GM12878 (cell line): ENCODE measurements at regions not wholly inside any gene's neighbourhood (a gene's known extent, or its start where the extent isn't known, plus 50 kb on each side); places are given as distances from the start of the nearest gene placed in this dataset.

Source experiments
- ATAC-seq: fragments of 200-7000 bp; cut with Tn5 transposase; 3 replicates; pipeline ENCODE4 v1.9.1; 2020; ENCODE audit warnings: mild to moderate bottlenecking, moderate library complexity
- BruUV-seq: library from RNA; stranded (reverse); fragments of 400-500 nt; replicated peaks from 2 replicates; lab custom pipeline; 2021; lab: Mats Ljungman, UMichigan
- CTCF ChIA-PET: fragments of 300-600 bp; sonication (Branson Sonifier 250); formaldehyde crosslinking; extraction: SDS; loops from one replicate; lab custom pipeline; 2021; ENCODE audit warnings: inconsistent platforms; lab: Yijun Ruan, JAX
- POLR2A ChIA-PET: fragments of 350-600 bp; formaldehyde crosslinking; extraction: SDS; loops from one replicate; lab custom pipeline; 2021; ENCODE audit warnings: inconsistent platforms; lab: Charles Lee
- RAD21 ChIA-PET: fragments of 300-600 bp; sonication (Branson Sonifier 250); formaldehyde crosslinking; loops from one replicate; lab custom pipeline; 2023; ENCODE audit warnings: antibody characterized with exemption; ENCODE audit not compliant: unreplicated experiment; lab: Charles Lee
- SMC1A ChIA-PET: fragments of 300-600 bp; sonication (Branson Sonifier 250); formaldehyde crosslinking; loops from one replicate; lab custom pipeline; 2023; ENCODE audit not compliant: unreplicated experiment, uncharacterized antibody; lab: Charles Lee
- DNase-seq: peaks from one replicate; pipeline ENCODE4 v3.0.0-alpha.2; 2011; ENCODE audit warnings: low read depth, low spot score
- FAIRE-seq: peaks from 3 replicates; lab custom pipeline; 2011; peaks lifted over from hg19 to GRCh38; lab: Jason Lieb, UNC
- H2AFZ ChIP-seq: 2 replicates; pipeline ENCODE4 v1.6.0; 2011; ENCODE audit warnings: low read depth, low read length, control low read depth; ENCODE audit not compliant: control insufficient read depth
- H3K27ac ChIP-seq: 2 replicates; pipeline ENCODE4 v1.5.1; 2011; ENCODE audit warnings: control low read depth; ENCODE audit not compliant: control insufficient read depth, insufficient read depth
- H3K27me3 ChIP-seq, 2 experiments: replicated peaks in 1 of 2; 2 replicates each; pipeline versions ENCODE4 v1.6.0 to v1.6.1; 2011; ENCODE audit warnings: low read length in 1 of 2; ENCODE audit not compliant: control insufficient read depth in 2 of 2, insufficient read depth in 2 of 2
- H3K36me3 ChIP-seq, 2 experiments: 2 replicates each; pipeline ENCODE4 v1.5.1; 2011; ENCODE audit warnings: low read length in 1 of 2; ENCODE audit not compliant: control insufficient read depth in 2 of 2, insufficient read depth in 2 of 2
- H3K4me1 ChIP-seq: 2 replicates; pipeline ENCODE4 v1.6.1; 2011; ENCODE audit warnings: mild to moderate bottlenecking, low read length, moderate library complexity, mixed read lengths; ENCODE audit not compliant: control insufficient read depth, insufficient read depth
- H3K4me2 ChIP-seq: 2 replicates; pipeline ENCODE4 v1.6.0; 2011; ENCODE audit warnings: control low read depth; ENCODE audit not compliant: control insufficient read depth, insufficient read depth
- H3K4me3 ChIP-seq: fragments of 200-600 bp; sonication (generic); 2 replicates; pipeline ENCODE4 v1.5.1; 2016
- H3K79me2 ChIP-seq: 2 replicates; pipeline ENCODE4 v1.6.0; 2011; ENCODE audit warnings: low read length; ENCODE audit not compliant: control insufficient read depth, insufficient read depth
- H3K9ac ChIP-seq: 2 replicates; pipeline ENCODE4 v1.8.0; 2011; ENCODE audit warnings: low read length, control low read depth, mixed read lengths; ENCODE audit not compliant: control insufficient read depth, insufficient read depth
- H3K9me3 ChIP-seq: replicated peaks from 3 replicates; pipeline ENCODE4 v1.5.1; 2011; ENCODE audit warnings: mild to moderate bottlenecking, low read length; ENCODE audit not compliant: control insufficient read depth, insufficient read depth
- H4K20me1 ChIP-seq: 2 replicates; pipeline ENCODE4 v1.6.0; 2011; ENCODE audit not compliant: control insufficient read depth, insufficient read depth
- CHD1 ChIP-seq: IDR thresholded peaks from 2 replicates; pipeline ENCODE4 v1.6.1; 2012; ENCODE audit warnings: low read depth, low read length, improper control_type of control experiment
- IKZF1 ChIP-seq: fragments of 450-650 bp; conservative IDR thresholded peaks from 2 replicates; pipeline ENCODE4 v1.6.1; 2017; ENCODE audit warnings: antibody characterized with exemption, mild to moderate bottlenecking
- JUNB ChIP-seq: IDR thresholded peaks from 2 replicates; pipeline ENCODE4 v1.6.1; 2016; ENCODE audit warnings: antibody characterized with exemption, mild to moderate bottlenecking
- KLF5 ChIP-seq: fragments of 450-650 bp; IDR thresholded peaks from 2 replicates; pipeline ENCODE4 v1.6.1; 2014; ENCODE audit warnings: mild to moderate bottlenecking; ENCODE audit not compliant: partially characterized antibody
- MXI1 ChIP-seq: fragments of 150-350 bp; IDR thresholded peaks from 2 replicates; pipeline ENCODE4 v1.6.1; 2011; ENCODE audit warnings: low read depth, mild to moderate bottlenecking, inconsistent platforms, low read length, improper control_type of control experiment
- NFIC ChIP-seq: IDR thresholded peaks from 2 replicates; pipeline ENCODE4 v1.6.1; 2012; ENCODE audit warnings: low read depth, mild to moderate bottlenecking, inconsistent platforms, low read length, moderate library complexity
- RUNX3 ChIP-seq: IDR thresholded peaks from 2 replicates; pipeline ENCODE4 v1.6.1; 2012; ENCODE audit warnings: low read length, inconsistent platforms
- SIN3A ChIP-seq: IDR thresholded peaks from 2 replicates; pipeline ENCODE4 v1.6.1; 2012; ENCODE audit warnings: low read depth, low read length, improper control_type of control experiment
- SREBF2 ChIP-seq: IDR thresholded peaks from 2 replicates; pipeline ENCODE4 v1.6.1; 2012; ENCODE audit warnings: mild to moderate bottlenecking, low read length
- WGBS: methylation state at CpG from one replicate; pipeline ENCODE4 v1.1.6; 2016; ENCODE audit warnings: low lambda C conversion rate; ENCODE audit not compliant: insufficient replicate concordance, insufficient coverage; ENCODE audit errors: missing lambda C conversion rate; 5-methylcytosine and 5-hydroxymethylcytosine counted together
- in situ Hi-C: fragments of 300-500 bp; cut with MboI; formaldehyde crosslinking; loops from 9 replicates; pipeline ENCODE4 v1.14.3; 2018; ENCODE audit warnings: mixed read lengths
- intact Hi-C: fragments of 100-400 bp; cut with micrococcal nuclease; formaldehyde crosslinking; loops from one replicate; pipeline ENCODE4 v1.14.2; 2022; ENCODE audit not compliant: unreplicated experiment
- TF ChIP-seq, protein P1 (sequence below): fragments of 450-650 bp; formaldehyde crosslinking; IDR thresholded peaks from 2 replicates; pipeline ENCODE4 v1.4.0; 2022; ENCODE audit warnings: mild to moderate bottlenecking, moderate library complexity
- TF ChIP-seq, protein P2 (sequence below): fragments of 450-650 bp; IDR thresholded peaks from 2 replicates; pipeline ENCODE4 v1.6.1; 2017; ENCODE audit warnings: mild to moderate bottlenecking
- TF ChIP-seq, protein P3 (sequence below): IDR thresholded peaks from 2 replicates; pipeline ENCODE4 v1.6.1; 2011; ENCODE audit warnings: borderline replicate concordance, low read depth, mild to moderate bottlenecking, moderate library complexity, mixed read lengths, low read length; ENCODE audit not compliant: insufficient read depth; ENCODE audit errors: extremely low read length

DNA sequence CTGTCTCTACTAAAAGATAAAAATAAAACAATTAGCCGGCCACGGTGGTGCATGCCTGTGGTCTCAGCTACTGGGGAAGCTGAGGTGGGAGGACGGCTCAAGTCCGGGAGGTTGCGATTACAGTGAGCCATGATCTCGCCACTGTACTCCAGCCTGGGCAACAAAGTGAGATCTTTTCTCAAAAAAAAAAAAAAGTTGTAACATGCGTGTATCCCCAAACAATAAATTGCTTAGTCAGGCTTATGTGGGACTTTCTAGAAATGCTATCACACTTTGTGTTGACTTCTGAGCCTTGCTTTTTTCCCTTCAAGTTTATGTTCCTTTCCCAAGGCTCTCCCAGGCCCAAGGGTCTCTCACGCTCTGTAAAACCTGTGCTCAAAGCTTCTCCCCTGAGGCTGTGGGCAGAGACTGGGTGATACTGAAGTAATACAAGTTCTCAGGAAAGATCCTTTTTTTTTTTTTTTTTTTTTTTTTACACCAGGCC lies 88.0 kb upstream of the TNS3 start:
- Histone ChIP-seq H3K4me3 (no peak overlapping the region), H2AFZ (peak overlapping the region; percentile 25; the same call in 1 of the 2 replicates), H3K9ac (peak overlapping the region; percentile 21), H3K36me3 (no peaks in the 10 kb centered on the region), H3K27me3 (no peaks in the 10 kb centered on the region), H3K4me2 (peak overlapping the region; percentile 71; the same call in 1 of the 2 replicates), H3K79me2 (no peaks in the 10 kb centered on the region), H3K4me1 (peaks cover 36% of the 10 kb centered on the region), H4K20me1 (no peaks in the 10 kb centered on the region), H3K27ac (peak overlapping the region; percentile 73), H3K9me3 (no peaks in the 10 kb centered on the region)
- no peak; the same call in 2 of the 3 replicates for ATAC-seq
- BruUV-seq = no TSS peak
- 4% methylated on average over 8 of the region's 8 CpGs for WGBS
- in situ Hi-C loops (no loop called here), intact Hi-C loops (no loop called here)
- TF ChIP-seq RUNX3 (peak; percentile 32; the same call in 1 of the 2 replicates), SREBF2 (no peak), JUNB (no peak), NFIC (peak; percentile 16; the same call in 1 of the 2 replicates), IKZF1 (0 out of 2 replicates have a peak, but pooled peaks have one; percentile 3), MXI1 (no peak), KLF5 (no peak), CHD1 (no peak), SIN3A (no peak)
- TF ChIP-seq, protein P1, sequence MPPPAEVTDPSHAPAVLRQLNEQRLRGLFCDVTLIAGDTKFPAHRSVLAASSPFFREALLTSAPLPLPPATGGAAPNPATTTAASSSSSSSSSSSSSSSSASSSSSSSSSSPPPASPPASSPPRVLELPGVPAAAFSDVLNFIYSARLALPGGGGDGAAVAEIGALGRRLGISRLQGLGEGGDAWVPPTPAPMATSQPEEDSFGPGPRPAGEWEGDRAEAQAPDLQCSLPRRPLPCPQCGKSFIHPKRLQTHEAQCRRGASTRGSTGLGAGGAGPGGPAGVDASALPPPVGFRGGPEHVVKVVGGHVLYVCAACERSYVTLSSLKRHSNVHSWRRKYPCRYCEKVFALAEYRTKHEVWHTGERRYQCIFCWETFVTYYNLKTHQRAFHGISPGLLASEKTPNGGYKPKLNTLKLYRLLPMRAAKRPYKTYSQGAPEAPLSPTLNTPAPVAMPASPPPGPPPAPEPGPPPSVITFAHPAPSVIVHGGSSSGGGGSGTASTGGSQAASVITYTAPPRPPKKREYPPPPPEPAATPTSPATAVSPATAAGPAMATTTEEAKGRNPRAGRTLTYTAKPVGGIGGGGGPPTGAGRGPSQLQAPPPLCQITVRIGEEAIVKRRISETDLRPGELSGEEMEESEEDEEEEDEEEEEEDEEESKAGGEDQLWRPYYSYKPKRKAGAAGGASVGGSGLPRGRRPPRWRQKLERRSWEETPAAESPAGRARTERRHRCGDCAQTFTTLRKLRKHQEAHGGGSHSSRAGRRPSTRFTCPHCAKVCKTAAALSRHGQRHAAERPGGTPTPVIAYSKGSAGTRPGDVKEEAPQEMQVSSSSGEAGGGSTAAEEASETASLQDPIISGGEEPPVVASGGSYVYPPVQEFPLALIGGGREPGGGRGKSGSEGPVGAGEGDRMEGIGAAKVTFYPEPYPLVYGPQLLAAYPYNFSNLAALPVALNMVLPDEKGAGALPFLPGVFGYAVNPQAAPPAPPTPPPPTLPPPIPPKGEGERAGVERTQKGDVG (CRISPR knock-in tag) = no peak
- TF ChIP-seq, protein P2, sequence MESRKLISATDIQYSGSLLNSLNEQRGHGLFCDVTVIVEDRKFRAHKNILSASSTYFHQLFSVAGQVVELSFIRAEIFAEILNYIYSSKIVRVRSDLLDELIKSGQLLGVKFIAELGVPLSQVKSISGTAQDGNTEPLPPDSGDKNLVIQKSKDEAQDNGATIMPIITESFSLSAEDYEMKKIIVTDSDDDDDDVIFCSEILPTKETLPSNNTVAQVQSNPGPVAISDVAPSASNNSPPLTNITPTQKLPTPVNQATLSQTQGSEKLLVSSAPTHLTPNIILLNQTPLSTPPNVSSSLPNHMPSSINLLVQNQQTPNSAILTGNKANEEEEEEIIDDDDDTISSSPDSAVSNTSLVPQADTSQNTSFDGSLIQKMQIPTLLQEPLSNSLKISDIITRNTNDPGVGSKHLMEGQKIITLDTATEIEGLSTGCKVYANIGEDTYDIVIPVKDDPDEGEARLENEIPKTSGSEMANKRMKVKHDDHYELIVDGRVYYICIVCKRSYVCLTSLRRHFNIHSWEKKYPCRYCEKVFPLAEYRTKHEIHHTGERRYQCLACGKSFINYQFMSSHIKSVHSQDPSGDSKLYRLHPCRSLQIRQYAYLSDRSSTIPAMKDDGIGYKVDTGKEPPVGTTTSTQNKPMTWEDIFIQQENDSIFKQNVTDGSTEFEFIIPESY = no peak
- TF ChIP-seq, protein P3, sequence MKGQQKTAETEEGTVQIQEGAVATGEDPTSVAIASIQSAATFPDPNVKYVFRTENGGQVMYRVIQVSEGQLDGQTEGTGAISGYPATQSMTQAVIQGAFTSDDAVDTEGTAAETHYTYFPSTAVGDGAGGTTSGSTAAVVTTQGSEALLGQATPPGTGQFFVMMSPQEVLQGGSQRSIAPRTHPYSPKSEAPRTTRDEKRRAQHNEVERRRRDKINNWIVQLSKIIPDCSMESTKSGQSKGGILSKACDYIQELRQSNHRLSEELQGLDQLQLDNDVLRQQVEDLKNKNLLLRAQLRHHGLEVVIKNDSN = no peak
- POLR2A ChIA-PET = interaction anchor here (0.6 to 0.7 kb wide), 2 partner anchors 21 to 417 kb away, joined by 9 read pairs; no protein-coding TSS in a partner anchor
- SMC1A ChIA-PET = interaction anchor here (0.7 kb wide), 1 partner anchor 132 kb away, joined by 4 read pairs; no protein-coding TSS in a partner anchor
- FAIRE-seq = no peak
- CTCF ChIA-PET = no interaction called here
- DNase-seq = no peak
- RAD21 ChIA-PET = interaction anchor here (0.7 kb wide), 1 partner anchor 1538 kb away, joined by 3 read pairs; no protein-coding TSS in a partner anchor
